ENCODE measurements at regions not wholly inside any gene's neighbourhood (a gene's known extent, or its start where the extent isn't known, plus 50 kb on each side); places are given as distances from the start of the nearest gene placed in this dataset.

- no peak for ATAC-seq
Measured at GRCh38 chr14:40164083-40164482, 731.9 kb upstream of the FBXO33 start.

DNA sequence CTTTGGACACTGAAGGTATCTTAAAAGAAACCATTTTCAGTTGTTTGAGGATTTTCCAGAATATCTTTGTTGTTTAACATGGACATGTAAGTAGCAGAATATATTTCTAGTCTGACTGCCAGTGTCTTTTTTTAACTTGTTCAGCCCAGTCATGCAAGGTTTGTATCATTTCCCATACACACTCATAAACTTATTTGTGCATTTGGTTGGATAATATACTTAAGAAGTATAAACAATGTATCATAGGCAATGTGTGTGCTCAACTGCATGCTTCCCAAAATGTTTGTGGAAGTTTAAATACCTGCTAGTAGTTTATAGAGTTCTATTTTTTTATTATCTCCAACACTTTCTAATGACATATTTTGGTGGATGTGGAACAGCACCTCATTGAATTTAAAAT is 707.4 kb upstream of the FBXO33 start:
- ATAC-seq = no peak
- H3K4me1 ChIP-seq = no peaks in the 10 kb centered on the region
- no peaks in the 10 kb centered on the region for H3K27me3 ChIP-seq (ENCODE audit: insufficient read depth in 3 of 3, low read length in 2 of 3)
- TF ChIP-seq CTCF (IDR thresholded peaks at IDR 0.05) = no peak
- intact Hi-C loops (cut with DNase I) = no loop called here
- DNase-seq = no peak
- no peaks in the 10 kb centered on the region for H3K36me3 ChIP-seq (ENCODE audit: insufficient read depth in 1 of 2, low read depth in 1 of 2)
- no peak overlapping the region for H3K27ac ChIP-seq
- H3K9me3 ChIP-seq = no peaks in the 10 kb centered on the region
- H3K4me3 ChIP-seq = no peak overlapping the region

More at GRCh38 chr14:40164083-40164482, 731.9 kb upstream of the FBXO33 start:
- WGBS, 3 donors = 19 to 39% (median 36%) methylated on average over 5 of the region's 5 CpGs
- DNase-seq = no peak
- TF ChIP-seq CTCF (IDR thresholded peaks at IDR 0.05) = no peak
- H3K36me3 ChIP-seq (ENCODE audit: insufficient read depth in 1 of 2, low read depth in 1 of 2) = no peaks in the 10 kb centered on the region
- no peaks in the 10 kb centered on the region for H3K27me3 ChIP-seq (ENCODE audit: insufficient read depth in 3 of 3, low read length in 2 of 3)
- H3K9me3 ChIP-seq = no peaks in the 10 kb centered on the region
- H3K4me3 ChIP-seq = no peak overlapping the region
- intact Hi-C loops (cut with DNase I) = no loop called here
- H3K27ac ChIP-seq = no peak overlapping the region
- H3K4me1 ChIP-seq = no peaks in the 10 kb centered on the region

DNA sequence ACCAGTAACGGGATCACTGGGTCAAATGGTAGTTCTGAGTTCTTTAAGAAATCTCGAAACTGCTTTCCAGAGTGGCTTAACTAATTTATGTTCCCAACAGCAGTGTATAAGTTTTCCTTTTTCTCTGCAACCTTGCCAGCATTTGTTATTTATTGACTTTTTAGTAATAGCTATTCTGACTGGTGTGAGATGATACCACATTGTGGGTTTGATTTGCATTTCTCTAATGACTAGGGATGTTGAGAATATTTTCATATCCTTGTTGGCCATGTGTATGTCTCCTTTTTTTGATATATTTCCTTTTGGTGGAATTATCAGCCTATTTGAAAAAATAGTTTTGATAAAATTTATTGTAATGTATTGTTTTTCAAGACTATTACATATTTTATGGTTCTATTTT is 701.2 kb upstream of the FBXO33 start:
- Histone ChIP-seq H3K4me1 (no peaks in the 10 kb centered on the region), H3K4me3 (no peak overlapping the region), H3K36me3 (ENCODE audit: insufficient read depth in 1 of 2, low read depth in 1 of 2) (no peaks in the 10 kb centered on the region), H3K27me3 (ENCODE audit: insufficient read depth in 3 of 3, low read length in 2 of 3) (no peaks in the 10 kb centered on the region), H3K9me3 (no peaks in the 10 kb centered on the region), H3K27ac (no peak overlapping the region)
- DNase-seq (no peak), ATAC-seq (no peak)
- intact Hi-C loops (cut with DNase I) = no loop called here
- 85 to 86% (median 86%) methylated on average over 2 of the region's 2 CpGs for WGBS, 3 donors
- no peak for TF ChIP-seq CTCF (IDR thresholded peaks at IDR 0.05)

- no peak overlapping the region for H3K4me3 ChIP-seq
- ATAC-seq (no peak), DNase-seq (no peak)
- no peaks in the 10 kb centered on the region for H3K36me3 ChIP-seq (ENCODE audit: insufficient read depth in 1 of 2, low read depth in 1 of 2)
- no peak for TF ChIP-seq CTCF (IDR thresholded peaks at IDR 0.05)
- intact Hi-C loops (cut with DNase I) = no loop called here
- H3K9me3 ChIP-seq = no peaks in the 10 kb centered on the region
- no peak overlapping the region for H3K27ac ChIP-seq
- no peaks in the 10 kb centered on the region for H3K4me1 ChIP-seq
- H3K27me3 ChIP-seq (ENCODE audit: insufficient read depth in 3 of 3, low read length in 2 of 3) = no peaks in the 10 kb centered on the region
Measured at GRCh38 chr14:40129159-40129558, 696.9 kb upstream of the FBXO33 start.

DNA sequence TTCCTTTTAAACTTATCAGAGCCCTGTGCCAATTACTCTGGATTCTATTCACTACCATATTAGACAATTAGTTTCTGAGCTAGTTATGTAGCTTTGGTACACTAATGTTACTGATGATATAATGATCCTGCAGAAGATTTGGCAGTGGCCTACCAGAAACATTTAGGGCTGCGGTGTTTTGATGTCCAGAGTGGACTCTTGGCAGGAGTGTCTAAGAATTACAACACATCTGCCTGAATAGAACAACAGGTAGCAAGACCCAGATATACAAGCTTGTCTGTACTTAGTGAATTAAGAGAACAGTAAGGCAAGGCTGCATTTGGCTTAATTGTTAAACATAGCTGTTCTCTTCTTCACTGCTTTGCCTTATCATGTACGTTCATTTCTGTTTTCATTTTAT is 691.6 kb upstream of the FBXO33 start:
- intact Hi-C loops (cut with DNase I) = no loop called here
- 39 to 59% (median 51%) methylated on average over 2 of the region's 2 CpGs for WGBS, 3 donors
- no peak for TF ChIP-seq CTCF (IDR thresholded peaks at IDR 0.05)

More for the DNA sequence above, 691.6 kb upstream of the FBXO33 start:
- no peaks in the 10 kb centered on the region for H3K4me1 ChIP-seq
- H3K9me3 ChIP-seq = no peaks in the 10 kb centered on the region
- no peak overlapping the region for H3K4me3 ChIP-seq
- H3K36me3 ChIP-seq (ENCODE audit: insufficient read depth in 1 of 2, low read depth in 1 of 2) = no peaks in the 10 kb centered on the region
- no peaks in the 10 kb centered on the region for H3K27me3 ChIP-seq (ENCODE audit: insufficient read depth in 3 of 3, low read length in 2 of 3)
- DNase-seq (no peak), ATAC-seq (no peak)
- no peak overlapping the region for H3K27ac ChIP-seq
